H7 (cell line): ENCODE measurements at regions not wholly inside any gene's neighbourhood (a gene's known extent, or its start where the extent isn't known, plus 50 kb on each side); places are given as distances from the start of the nearest gene placed in this dataset.

Experiments
- DNase-seq: peaks from one replicate; pipeline ENCODE4 v3.0.0; 2012
- H3K27me3 ChIP-seq: 2 replicates; pipeline ENCODE4 v1.6.0; 2011; ENCODE audit warnings: mild to moderate bottlenecking, low read length; ENCODE audit not compliant: control insufficient read depth, insufficient read depth
- H3K36me3 ChIP-seq: replicated peaks from 2 replicates; pipeline ENCODE4 v1.5.1; 2011; ENCODE audit warnings: low read length; ENCODE audit not compliant: control insufficient read depth, insufficient read depth
- H3K4me3 ChIP-seq: 2 replicates; pipeline ENCODE4 v1.5.1; 2011; ENCODE audit warnings: low read depth, mild to moderate bottlenecking, control low read depth, low read length, moderate library complexity; ENCODE audit not compliant: insufficient read depth

DNA sequence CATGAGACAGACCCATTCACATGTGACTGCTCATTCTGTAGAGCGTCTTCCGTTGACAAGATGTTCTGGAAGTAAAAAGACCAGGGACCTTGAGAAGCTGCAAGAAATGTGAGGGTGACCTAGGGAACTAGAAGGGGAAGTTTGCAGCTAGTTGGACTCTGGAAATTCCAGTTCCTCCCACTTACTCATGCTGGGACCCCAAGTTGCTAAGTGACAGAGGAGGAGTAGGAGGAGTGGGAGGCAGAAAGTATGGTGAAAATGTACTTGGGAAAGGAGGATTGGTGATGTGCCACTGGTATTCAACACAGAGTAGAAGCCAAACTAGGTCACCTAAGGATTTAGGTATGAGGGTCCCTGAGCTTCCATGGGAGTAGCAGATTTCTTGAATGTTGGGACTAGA, 132.4 kb downstream of the KCNA5 start:
- H3K36me3 ChIP-seq: no peaks in the 10 kb centered on the region
- H3K27me3 ChIP-seq: no peaks in the 10 kb centered on the region
- no peak for DNase-seq
- H3K4me3 ChIP-seq: no peak overlapping the region

DNA sequence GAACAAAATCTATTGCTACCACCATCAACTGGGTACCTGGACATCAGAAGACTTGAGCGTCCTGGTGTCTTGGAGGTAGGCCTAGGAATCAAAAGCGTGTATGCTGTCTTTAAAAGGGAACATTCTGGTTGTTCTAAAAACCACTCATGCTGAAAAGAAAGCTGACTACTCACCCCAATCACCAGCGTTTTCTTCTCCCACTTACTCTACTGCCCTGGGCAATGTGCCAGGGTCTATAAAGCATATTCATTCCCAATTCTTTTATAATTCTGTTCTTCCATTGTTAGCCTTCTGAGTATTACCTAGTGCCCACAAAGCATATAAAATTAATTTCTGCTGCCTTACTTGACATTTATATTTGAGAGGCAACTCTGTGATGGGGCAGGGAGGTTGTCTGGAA, 133.4 kb downstream of the KCNA5 start:
- Histone ChIP-seq H3K36me3 (no peaks in the 10 kb centered on the region), H3K27me3 (no peaks in the 10 kb centered on the region), H3K4me3 (no peak overlapping the region)
- DNase-seq: no peak

DNA sequence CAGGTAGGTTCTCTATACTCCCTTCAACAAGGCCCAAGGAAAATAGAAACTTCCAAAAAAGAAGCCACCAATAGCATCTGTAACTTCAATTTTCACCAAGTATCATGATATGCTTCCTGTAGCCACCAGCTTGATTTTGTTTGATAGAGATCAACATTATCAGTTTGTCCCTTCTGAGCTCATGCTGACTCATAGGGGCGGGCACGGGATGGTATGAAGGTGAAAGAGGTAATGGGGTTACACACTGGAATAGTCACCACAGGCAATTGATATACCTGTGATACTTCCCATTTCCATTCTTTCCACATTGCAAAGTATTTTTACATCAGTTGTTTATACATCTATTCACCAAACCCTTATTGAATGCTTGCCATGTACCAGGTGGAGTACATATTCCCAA, 134.1 kb downstream of the KCNA5 start:
- H3K4me3 ChIP-seq: no peak overlapping the region
- no peak for DNase-seq
- no peaks in the 10 kb centered on the region for H3K27me3 ChIP-seq
- H3K36me3 ChIP-seq: no peaks in the 10 kb centered on the region

DNA sequence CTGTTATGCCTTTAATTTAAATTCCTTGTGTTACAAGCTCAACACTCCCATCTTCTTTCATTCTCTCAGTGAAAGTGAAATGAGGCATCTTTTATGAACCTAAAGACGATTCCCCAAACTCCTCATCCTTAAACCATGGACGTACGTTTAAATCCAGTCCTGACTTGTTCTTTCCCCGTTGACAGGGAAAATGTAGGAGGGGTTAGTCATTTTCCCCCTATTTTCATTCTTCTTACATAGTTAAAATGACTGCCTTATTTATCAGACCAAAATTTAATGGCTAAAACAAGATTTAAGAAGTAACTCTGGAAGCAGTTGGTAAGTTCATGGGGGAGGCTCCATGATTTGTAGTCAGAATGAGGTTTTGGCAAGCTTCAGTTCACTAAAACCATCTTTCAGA, 134.9 kb downstream of the KCNA5 start:
- Histone ChIP-seq H3K36me3 (no peaks in the 10 kb centered on the region), H3K4me3 (no peak overlapping the region), H3K27me3 (no peaks in the 10 kb centered on the region)
- DNase-seq: no peak

DNA sequence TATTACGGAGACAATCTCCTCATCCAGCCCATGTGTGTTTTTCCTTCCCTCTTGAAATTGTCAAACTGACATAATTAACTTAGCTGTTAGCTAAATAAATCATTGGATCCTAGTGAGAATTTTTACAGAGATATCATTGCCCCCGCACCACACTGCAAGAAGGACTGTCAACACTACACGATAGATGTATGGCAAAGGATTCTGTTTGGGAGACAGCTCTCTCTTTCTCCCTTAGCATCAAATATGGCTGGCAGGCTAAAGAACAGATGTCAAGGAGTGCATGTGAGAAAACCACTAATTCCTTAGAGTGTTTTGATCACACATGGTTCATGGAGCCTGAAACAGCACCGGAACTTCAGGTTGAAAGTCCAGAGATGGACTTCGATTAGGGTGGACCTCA, 136.8 kb downstream of the KCNA5 start:
- H3K36me3 ChIP-seq: no peaks in the 10 kb centered on the region
- H3K4me3 ChIP-seq: no peak overlapping the region
- no peak for DNase-seq
- no peaks in the 10 kb centered on the region for H3K27me3 ChIP-seq

DNA sequence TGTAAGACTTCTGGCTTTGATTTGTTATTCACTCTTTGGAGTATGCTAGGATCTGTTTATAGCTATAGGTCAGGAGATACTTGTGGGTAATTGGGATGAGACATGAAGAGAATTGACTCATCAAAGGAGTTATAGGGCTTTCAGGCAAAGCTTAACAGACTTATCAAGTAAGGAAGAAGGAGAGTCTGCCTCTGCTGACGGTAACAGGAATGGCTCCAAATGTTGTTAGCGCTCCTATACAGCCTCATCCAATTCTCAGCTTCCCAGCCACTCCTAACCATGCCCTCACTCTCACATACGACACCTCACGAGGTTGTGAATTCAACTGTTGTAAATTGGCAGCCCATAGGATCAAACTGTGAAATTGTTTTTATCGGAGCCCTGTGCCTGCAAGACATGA, 140.5 kb downstream of the KCNA5 start:
- no peaks in the 10 kb centered on the region for H3K27me3 ChIP-seq
- no peaks in the 10 kb centered on the region for H3K36me3 ChIP-seq
- H3K4me3 ChIP-seq: no peak overlapping the region
- DNase-seq: no peak

DNA sequence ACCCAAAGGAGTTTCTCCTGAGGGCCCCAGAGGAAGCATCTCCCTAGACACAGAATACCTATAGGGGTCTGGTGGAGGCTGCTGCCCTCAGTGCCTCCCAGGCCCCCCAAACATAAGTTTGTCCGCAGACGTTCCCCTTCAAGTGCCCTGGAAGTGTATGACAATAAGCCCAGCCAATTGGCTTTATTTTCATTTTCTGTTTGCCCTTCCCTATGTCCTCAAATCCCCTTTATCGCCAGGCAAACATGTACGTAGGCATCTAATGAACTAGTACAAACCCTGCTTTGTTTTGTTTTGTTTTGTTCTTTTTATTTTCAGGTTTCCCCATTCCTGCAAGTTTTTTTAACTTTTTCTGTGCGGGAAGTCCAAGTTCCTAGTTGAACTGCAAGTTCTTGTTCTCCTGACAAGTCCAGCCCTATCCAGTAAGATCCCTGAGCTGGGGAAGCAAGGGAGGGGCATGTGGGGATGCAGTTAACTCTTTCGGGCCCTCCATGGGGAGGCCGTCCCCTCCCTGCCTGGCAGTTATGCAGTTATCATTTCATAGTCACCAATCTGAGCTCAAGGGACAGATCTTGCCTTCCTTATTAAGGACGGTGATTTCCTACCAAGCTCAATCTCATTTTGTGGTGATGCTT, 141.9 kb downstream of the KCNA5 start:
- no peaks in the 10 kb centered on the region for H3K36me3 ChIP-seq
- DNase-seq: no peak
- no peaks in the 10 kb centered on the region for H3K27me3 ChIP-seq
- H3K4me3 ChIP-seq: no peak overlapping the region

DNA sequence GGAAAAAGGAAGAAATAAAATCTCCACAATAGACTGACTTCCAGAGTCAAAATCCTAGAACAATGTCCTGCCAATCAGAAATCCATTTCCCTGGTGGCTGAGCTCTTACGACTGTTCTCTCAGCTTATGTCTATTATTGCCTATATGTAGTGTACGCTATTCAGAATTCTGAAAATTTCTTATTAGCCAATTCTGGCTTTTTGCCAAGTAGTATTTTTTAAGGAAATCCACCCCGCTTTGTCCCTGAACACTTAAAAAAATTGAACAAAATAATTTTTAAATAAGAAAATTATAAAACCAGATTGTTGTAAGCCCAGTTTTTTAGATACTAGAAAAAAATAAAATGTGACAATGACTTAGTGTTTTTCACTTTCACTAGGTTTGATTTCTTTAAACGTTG, 143.0 kb downstream of the KCNA5 start:
- H3K27me3 ChIP-seq: no peaks in the 10 kb centered on the region
- no peaks in the 10 kb centered on the region for H3K36me3 ChIP-seq
- no peak overlapping the region for H3K4me3 ChIP-seq
- no peak for DNase-seq

DNA sequence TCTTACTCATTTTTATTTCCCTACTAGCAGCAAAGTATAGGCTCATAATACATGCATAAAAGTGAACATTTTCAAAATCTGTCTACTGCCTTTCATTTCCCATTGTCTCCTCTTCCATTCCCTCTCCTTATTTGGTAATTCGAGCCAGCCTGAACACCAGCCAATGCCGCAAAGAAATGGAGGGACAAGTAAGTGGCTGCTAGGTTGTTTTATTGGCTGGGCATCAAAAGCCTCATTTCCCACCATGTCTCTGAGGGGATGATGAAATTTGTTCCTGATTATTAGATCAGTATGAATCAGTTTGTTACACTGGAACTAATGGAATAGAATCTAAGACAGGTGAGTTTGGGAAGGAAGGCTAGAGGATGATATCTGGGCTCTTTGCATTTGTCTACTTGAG, 143.5 kb downstream of the KCNA5 start:
- H3K4me3 ChIP-seq: no peak overlapping the region
- no peaks in the 10 kb centered on the region for H3K27me3 ChIP-seq
- DNase-seq: no peak
- H3K36me3 ChIP-seq: no peaks in the 10 kb centered on the region

DNA sequence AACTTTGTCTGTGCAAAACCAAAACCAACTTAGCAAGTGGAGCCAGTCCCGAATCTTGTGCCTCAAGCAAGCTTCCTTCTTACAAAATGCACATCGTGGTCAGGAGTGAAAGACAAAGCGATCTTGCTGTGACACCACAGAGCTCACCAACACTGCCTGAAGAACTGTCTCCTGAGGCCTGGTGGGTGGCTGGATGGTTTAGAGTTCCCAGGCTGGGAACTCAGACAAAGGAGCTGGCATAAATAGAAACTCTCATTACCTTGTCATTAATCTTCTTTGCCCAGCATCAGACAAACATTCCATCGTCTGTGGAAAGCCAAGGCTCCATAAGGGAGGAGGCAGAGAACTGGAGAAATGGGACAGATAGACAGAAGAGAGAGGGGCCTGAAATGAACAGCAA, 144.8 kb downstream of the KCNA5 start:
- Histone ChIP-seq H3K36me3 (no peaks in the 10 kb centered on the region), H3K4me3 (no peak overlapping the region), H3K27me3 (no peaks in the 10 kb centered on the region)
- no peak for DNase-seq

DNA sequence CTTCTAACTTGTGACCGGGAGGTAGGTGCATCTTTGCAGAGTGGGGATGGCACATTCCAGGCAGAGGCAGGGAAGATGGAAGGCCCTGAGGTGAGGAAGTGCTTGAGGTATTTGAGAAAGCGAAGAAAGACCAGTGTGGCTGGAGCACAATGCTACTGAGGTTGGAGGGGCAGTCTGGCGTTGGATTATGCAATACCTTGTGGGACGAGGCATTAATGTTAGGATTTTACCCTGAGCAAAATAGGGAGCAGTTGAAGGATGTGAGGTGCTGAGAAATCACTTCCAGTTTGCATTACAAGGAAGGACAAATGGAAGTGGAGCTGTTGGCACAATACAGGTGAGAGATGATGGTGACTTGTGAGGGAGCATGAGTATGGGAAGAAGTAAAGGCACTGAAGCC, 145.5 kb downstream of the KCNA5 start:
- Histone ChIP-seq H3K36me3 (no peaks in the 10 kb centered on the region), H3K4me3 (no peak overlapping the region), H3K27me3 (no peaks in the 10 kb centered on the region)
- DNase-seq: no peak

DNA sequence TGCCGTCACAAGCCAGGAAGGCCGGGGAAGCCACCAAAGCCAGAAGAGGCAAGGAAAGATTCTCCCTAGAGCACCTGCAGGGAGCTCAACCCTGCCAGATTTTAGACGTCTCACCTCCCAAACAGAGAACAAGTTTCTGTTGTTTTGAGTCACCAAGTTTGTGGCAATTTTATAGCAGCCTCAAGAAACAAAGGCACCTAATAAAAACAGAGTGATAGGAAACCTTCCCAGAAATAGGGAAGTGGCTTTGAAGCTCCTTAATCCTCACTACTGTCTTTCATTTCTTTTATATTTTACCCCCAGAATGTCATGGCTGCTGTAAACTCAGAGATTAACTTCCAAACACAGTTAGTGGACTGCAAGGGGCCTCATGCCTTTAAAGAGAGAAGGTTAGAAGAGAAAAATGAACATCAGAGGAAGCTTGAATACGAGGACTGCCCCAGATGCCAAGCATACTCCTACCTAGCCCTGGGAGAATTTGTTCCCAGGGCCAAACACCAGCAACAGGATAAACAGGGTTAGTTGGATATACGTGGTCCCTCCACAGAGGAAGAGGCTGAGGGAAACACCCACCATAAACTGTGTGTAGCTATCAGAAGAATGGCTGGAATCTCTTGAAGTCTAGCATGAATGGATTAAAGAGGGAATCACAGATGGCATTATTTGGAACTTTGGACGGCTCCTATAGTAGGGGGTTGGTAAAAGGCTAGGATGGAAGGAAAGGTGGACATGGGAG, 148.3 kb downstream of the KCNA5 start:
- H3K27me3 ChIP-seq: no peaks in the 10 kb centered on the region
- no peak overlapping the region for H3K4me3 ChIP-seq
- no peak for DNase-seq
- no peaks in the 10 kb centered on the region for H3K36me3 ChIP-seq

DNA sequence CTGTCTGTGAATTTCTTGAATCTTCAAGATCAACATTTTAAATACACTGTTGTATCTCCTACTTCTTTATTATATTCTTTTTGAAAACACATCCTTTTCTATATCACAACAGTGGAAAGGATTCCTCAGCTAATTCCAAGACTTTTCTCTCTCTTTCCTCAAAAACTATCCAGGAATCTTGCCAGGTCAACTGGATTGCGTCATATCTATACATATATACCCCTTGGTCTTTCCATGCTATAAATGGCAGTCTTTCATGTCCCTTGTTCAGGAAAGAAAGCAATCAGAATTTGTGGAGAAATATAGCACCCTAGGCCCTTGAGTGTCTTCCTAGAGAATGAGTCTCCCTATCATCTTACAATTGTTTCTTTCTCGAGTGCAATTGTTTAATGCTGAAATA, 149.0 kb downstream of the KCNA5 start:
- no peak overlapping the region for H3K4me3 ChIP-seq
- H3K36me3 ChIP-seq: no peaks in the 10 kb centered on the region
- H3K27me3 ChIP-seq: no peaks in the 10 kb centered on the region
- no peak for DNase-seq

DNA sequence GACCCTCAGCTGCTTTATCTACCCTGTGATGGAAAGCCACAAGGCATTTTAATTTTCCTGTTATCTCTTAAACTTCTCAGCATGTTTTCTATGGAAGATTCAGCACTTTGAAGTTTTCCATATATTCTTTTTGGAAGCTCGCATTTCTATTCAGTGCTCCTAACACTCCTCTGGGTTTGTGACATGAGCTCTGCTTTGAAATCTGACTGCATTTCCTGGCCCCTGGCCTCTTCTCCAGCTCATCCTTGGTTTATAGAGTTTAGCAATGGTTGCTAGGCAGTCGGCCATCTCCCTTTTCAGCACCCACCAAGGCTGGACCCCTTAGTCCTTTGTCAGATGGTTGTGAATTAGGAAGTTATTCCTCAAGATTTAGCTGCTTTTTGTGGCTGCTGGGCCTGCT, 150.6 kb downstream of the KCNA5 start:
- Histone ChIP-seq H3K27me3 (no peaks in the 10 kb centered on the region), H3K36me3 (no peaks in the 10 kb centered on the region), H3K4me3 (no peak overlapping the region)
- no peak for DNase-seq

DNA sequence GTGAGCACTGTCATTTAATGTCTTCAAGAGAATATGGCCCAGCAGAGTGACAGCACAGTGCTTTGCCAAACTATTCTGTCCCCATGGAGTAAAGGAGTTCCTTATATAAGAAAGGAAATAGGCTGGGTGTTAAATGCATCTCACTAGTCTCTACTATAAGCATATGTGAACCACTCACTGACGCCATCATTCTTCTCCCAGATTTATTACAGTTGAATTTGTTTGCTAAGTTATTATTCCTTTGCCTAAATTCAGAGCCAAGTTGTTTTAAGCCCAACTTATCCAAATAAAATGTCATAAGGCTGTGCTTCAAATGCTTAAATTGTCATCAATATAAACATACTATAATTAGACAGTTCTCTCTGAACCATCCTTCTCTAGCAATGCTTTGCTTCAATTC, 151.6 kb downstream of the KCNA5 start:
- Histone ChIP-seq H3K27me3 (no peaks in the 10 kb centered on the region), H3K4me3 (no peak overlapping the region)
- no peak for DNase-seq

DNA sequence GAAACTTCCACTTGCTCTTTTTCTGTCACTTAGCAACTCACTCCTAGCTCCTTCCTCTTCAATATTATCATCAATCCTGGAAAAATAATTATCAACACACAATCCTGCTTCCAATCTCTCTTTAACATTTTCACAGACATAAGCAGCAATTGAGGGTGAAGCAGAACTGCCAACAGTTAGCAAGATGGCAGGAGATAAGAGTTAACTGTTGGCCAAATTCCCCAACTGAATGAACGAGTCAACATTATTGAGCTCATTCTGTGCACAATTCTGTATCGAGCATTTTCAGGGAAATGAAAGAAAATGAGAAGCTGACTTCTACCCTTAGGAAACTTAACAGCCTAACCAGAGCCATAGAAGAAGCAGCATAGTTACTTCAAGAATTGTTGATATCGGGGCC, 152.0 kb downstream of the KCNA5 start:
- DNase-seq: no peak
- Histone ChIP-seq H3K4me3 (no peak overlapping the region), H3K36me3 (no peaks in the 10 kb centered on the region), H3K27me3 (no peaks in the 10 kb centered on the region)

More for the DNA sequence above, 151.6 kb downstream of the KCNA5 start:
- H3K36me3 ChIP-seq: no peaks in the 10 kb centered on the region
